HG03460 (cell line): ENCODE measurements at regions not wholly inside any gene's neighbourhood (a gene's known extent, or its start where the extent isn't known, plus 50 kb on each side); places are given as distances from the start of the nearest gene placed in this dataset.
A peak's percentile ranks its signal among the peaks of the same experiment; 100 is the strongest.

ENCODE experiments used
- ATAC-seq: cut with Tn5 transposase; IDR thresholded peaks from one replicate; pipeline ENCODE4 v1.9.1; 2021; ENCODE audit not compliant: unreplicated experiment

- no peak for ATAC-seq
Observed at GRCh38 chr9:105828171-105828570, 133.8 kb downstream of the TMEM38B start.

- no peak for ATAC-seq
Observed at GRCh38 chr9:105828596-105829213, 134.4 kb downstream of the TMEM38B start.

- no peak for ATAC-seq
Observed at GRCh38 chr9:105830461-105830860, 136.1 kb downstream of the TMEM38B start.

GRCh38 chr9:105832096-105832710 is 137.9 kb downstream of the TMEM38B start:
- no peak for ATAC-seq

GRCh38 chr9:105833271-105833975 is 139.1 kb downstream of the TMEM38B start:
- ATAC-seq = no peak

GRCh38 chr9:105834404-105834803 is 140.1 kb downstream of the TMEM38B start:
- no peak for ATAC-seq

- ATAC-seq = no peak
Observed at GRCh38 chr9:105835721-105836120, 141.4 kb downstream of the TMEM38B start.

- no peak for ATAC-seq
Observed at GRCh38 chr9:105836936-105837660, 142.8 kb downstream of the TMEM38B start.

- no peak for ATAC-seq
Observed at GRCh38 chr9:105841562-105841961, 147.2 kb downstream of the TMEM38B start.

GRCh38 chr9:105842023-105842644 is 147.8 kb downstream of the TMEM38B start:
- no peak for ATAC-seq

- no peak for ATAC-seq
Observed at GRCh38 chr9:105846825-105847224, 152.5 kb downstream of the TMEM38B start.

GRCh38 chr9:105850852-105851500 is 156.6 kb downstream of the TMEM38B start:
- ATAC-seq = no peak

- no peak for ATAC-seq
Observed at GRCh38 chr9:105854026-105854782, 159.9 kb downstream of the TMEM38B start.

GRCh38 chr9:105854783-105855724 is 160.7 kb downstream of the TMEM38B start:
- no peak for ATAC-seq

- ATAC-seq = no peak
Observed at GRCh38 chr9:105855987-105856386, 161.6 kb downstream of the TMEM38B start.

GRCh38 chr9:105858006-105858690 is 163.8 kb downstream of the TMEM38B start:
- peak; percentile 79 for ATAC-seq

GRCh38 chr9:105858877-105859276 is 164.5 kb downstream of the TMEM38B start:
- no peak for ATAC-seq

GRCh38 chr9:105859428-105860091 is 165.2 kb downstream of the TMEM38B start:
- ATAC-seq = no peak
